GM19438 (cell line): ENCODE measurements at regions not wholly inside any gene's neighbourhood (a gene's known extent, or its start where the extent isn't known, plus 50 kb on each side); places are given as distances from the start of the nearest gene placed in this dataset.
"Not testable (repeated sequence)": the region's sequence is repeated elsewhere in the genome, so short reads cannot be mapped to it uniquely, and the experiment has no call there.

Experiments
- ATAC-seq: cut with Tn5 transposase; IDR thresholded peaks from one replicate; pipeline ENCODE4 v1.9.1; 2021; ENCODE audit warnings: low read depth; ENCODE audit not compliant: unreplicated experiment

- ATAC-seq: no peak
Measured at GRCh38 chr16:75836347-75837010, 110.2 kb upstream of the CPHXL start.

DNA sequence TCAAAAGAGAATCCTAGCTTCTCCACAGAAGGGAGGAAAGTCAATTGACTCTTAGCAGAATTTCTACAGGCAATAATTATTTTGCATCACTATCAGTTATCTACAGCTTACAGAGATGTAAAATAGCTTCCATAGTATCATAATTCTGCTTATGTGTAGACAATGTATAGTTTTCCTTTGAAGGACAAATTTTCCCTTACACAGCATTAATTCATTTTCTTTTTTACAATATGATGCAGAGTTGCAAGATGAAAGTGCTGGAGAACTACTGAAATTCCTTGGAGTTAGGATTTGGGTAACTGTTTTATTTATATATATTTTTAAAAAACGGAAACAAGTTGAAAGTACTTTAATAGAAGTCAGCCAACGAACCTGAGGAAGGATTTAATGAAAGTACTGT, 111.0 kb upstream of the CPHXL start:
- no peak for ATAC-seq

- no peak for ATAC-seq
Measured at GRCh38 chr16:75837681-75838080, 111.4 kb upstream of the CPHXL start.

DNA sequence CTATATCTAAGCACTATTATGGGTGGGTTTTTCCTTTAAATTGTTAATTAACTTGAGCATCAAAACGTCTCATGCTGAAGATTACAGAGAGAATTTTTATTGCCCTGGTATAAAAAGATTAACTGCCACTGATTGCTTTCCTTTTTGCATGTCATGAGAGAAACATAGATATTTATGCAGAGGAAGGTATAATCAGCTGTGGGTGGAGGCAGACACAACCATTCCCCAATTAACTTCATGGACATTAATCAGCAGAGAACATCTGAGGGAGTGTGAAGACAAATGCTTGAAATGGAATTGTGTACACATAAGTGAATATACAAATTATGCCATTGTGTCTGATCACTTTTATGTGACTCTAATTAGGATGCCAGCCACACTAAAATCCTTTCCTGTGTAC, 115.2 kb upstream of the CPHXL start:
- ATAC-seq: no peak

- ATAC-seq: no peak
Measured at GRCh38 chr16:75847172-75847571, 120.9 kb upstream of the CPHXL start.

DNA sequence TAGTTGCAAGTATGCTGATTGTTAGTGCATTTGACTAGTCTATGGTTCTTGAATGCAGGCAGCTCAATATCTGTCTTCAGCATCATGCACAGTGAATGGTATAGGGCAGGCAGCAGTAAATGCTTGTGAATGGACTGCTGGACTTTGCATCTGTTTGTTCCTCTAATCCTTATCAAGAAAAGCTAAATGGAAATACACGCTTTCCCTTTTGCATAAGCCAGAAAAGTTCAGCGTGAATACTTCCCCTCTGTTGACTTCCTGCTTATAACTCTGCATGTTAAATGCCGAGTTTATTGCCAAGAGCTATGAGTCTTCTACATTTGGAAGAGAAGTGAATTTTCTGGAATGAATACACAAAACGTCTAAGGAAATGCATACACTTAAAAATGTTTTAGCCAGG, 127.9 kb upstream of the CPHXL start:
- no peak for ATAC-seq

DNA sequence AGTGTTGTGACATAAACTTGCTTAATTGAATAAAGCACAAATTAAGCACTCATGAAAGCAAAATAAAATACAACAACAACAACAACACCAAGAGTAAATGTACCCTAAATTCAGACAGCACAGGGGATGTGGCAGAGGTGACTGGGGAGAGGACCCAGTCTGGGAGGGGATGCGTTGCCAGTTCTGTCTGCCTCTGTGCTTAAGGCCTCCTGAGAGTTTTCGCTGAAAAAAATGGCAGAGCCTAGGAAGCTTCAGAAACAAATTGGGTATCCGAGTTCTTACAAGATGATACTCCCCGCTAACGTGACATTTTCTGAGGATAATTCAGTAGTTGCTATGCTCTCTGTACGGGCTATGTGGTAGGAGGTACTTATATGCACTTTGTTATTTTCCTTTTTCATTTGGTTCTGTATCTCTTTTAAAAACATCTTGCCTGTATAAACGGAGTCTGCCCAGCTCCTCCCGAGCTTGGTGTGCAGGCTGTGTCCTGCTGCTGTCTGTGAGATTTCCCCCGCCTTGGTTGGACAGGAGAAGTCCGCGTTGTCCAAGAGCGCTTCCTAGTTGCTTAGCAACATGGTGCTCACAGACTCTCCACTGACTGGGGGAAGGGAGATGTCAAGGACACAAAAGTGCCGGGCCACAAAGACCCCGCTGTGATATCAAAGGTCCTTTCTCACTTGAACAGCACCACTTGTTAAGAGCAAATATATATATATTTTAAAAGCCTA, 134.2 kb upstream of the CPHXL start:
- no peak for ATAC-seq

DNA sequence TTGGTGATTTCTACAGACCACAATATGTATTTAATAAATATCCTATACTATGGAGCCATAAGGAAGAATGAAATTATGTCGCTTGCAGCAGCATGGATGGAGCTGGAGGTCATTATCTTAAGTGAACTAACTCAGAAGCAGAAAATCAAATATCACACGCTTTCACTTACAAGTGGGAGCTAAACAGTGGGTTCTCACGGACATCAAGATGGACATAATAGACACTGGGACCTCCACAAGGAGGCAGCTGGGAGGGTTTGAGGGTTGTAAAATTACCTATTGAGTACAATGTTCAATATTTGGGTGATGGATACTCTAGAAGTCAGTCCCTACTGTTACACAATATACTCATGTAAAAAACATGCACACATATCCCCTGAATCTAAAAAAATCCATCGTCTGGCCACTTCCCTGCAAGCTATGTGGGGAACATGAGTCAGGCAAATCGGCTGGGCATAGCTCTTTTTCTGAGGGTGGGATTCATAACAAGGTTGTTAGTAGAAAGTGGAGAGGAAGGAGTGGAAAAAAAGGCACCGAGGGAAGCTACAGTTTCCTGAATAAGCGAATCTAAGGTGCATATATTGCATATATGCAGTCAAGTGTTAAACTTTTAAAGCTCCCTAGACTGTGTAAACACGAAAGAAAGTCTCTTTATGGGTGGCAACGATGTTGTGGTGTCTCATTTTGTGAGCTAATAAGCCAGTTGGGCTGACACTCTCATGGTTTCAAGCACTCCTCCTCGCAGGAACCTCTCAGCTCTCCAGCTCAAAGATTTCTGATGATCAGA, 135.2 kb upstream of the CPHXL start:
- ATAC-seq: no peak

GRCh38 chr16:75862098-75862386, 135.8 kb upstream of the CPHXL start:
- ATAC-seq: no peak

DNA sequence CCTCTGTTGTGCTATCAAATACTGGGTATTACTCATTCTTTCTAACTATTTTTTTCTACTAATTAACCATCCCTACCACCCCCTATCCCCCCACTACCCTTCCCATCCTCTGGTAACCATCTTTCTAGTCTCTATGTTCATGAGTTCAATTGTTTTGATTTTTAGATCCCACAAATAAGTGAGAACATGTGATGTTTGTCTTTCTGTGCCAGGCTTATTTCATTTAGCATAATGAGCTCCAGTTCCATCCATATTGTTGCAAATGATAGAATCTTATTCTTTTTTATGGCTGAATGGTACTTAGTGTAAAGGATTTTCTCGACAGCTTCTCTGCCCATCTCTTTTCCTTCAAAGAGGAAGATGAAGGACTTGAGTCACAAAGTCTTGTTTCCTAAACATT, 138.0 kb upstream of the CPHXL start:
- no peak for ATAC-seq

GRCh38 chr16:75865736-75866135, 139.4 kb upstream of the CPHXL start:
- ATAC-seq: no peak

DNA sequence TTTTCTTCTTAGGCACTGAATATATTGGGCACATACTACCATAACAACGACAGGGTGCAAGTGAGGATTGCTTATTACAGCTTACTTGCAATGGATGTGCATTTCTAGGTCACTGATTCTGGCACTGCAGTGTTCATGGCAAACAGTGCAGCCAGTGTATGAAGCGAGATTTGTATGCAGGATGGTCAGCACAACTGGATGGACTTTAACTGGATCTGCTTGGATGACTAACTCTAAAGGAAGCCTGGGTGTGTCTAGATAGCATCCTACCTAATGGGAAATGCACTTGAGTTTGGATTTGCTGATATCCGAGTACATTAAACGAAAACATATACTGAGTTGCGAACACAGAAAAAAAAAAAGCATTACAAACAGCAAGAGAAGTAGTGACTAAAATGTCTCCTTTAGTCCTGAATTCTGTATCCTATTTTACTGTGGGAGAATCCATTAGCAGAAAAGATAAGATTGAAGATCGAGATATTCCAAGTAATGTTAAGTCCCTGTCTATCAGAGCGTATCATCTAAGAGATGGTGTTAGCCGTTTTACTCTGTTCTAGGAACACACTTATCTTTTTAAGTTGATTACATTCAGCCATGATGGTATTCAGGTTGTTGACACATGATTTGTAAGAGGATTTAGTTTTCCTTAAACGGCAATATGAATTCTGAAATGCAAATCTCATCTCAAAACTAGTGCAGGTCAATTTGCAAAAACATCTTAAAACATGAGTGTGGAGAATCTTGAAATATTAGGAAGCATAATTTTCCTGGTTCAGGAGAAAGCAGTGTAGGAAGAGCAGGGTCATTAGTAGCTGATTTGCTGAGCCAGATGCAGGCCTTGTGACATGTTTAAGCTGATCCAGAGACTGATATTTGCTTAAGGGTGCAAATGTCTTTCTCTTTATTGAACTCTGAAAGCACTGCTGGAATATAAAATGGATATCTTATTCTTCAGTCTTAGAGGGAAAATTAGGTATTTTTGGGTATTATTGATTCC, 142.6 kb upstream of the CPHXL start:
- no peak for ATAC-seq

DNA sequence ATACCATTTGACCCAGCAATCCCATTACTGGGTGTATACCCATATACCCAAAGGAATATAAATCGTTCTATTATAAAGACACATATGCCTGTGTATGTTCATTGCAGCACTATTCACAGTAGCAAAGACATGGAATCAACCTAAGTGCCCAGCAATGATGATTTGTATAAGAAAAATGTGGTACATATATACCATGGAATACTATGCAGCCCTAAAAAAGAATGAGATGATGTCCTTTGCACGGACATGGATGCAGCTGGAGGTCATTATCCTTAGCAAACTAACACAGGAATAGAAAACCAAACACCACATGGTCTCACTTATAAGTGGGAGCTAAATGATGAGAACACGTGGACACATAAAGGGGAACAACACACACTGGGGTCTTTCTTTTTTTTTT, 155.0 kb upstream of the CPHXL start:
- ATAC-seq: not testable (repeated sequence)

GRCh38 chr16:75899163-75899562, 172.9 kb upstream of the CPHXL start:
- no peak for ATAC-seq

DNA sequence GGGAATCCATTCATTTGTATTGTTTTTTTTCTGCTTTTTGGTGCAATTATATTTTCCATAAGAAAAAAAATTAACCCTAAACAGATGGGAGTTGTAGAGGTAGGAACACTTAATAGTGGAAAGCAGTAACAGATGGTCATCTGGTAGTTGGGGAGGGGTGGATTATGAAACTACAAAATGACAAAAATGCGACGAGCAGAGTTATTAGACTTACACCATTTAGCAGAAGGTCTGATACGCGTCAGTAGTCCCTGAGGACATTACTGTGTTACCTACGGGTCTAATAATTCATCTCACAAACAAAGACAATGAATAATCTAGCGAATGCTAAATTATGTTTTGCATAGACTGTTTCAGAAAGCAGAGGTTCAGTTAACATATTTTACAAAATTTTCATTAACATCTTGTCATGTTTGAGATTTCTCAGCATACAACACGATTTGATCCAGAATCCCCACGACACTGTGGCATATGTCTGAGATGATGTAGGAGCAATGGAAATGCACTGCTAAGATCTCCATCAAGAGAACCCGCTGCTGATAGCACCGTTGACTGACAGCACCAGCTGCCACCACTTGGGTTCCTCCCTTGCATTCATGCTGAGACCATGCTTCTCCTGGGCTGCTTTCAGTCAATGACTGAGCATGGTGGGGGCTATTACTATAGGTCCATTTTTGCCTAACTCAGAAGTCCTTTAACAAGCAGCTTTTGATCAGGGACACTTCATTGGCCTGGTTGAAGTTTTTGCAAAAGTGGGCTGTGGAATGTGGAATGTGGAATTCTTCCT, 182.2 kb upstream of the CPHXL start:
- ATAC-seq: no peak

GRCh38 chr16:75909746-75910145, 183.5 kb upstream of the CPHXL start:
- no peak for ATAC-seq

DNA sequence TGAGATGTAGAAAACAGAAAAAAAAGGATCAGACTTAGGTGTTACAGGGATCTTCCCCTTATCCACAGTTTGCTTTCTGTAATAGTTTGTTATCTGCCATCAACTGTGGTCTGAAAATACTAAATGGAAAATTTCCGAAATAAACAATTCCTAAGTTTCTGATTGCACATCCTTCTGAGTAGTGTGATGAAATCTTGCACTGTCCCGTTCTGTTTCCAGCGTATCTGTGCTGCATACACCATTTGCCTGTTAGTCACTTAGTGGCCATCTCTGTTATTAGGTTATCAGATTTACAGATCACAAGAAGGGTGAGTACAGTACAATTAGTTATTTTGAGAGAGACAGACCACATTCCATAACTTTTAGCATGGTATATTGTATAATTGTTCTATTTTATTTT, 185.6 kb upstream of the CPHXL start:
- ATAC-seq: no peak

GRCh38 chr16:75913958-75914357, 187.7 kb upstream of the CPHXL start:
- ATAC-seq: no peak

GRCh38 chr16:75916451-75916850, 190.2 kb upstream of the CPHXL start:
- ATAC-seq: no peak

GRCh38 chr16:75918109-75918508, 191.8 kb upstream of the CPHXL start:
- no peak for ATAC-seq
